Liver (tissue), 8 donors: ENCODE measurements at regions not wholly inside any gene's neighbourhood (a gene's known extent, or its start where the extent isn't known, plus 50 kb on each side); places are given as distances from the start of the nearest gene placed in this dataset.

ENCODE experiments used
- DNase-seq: peaks from one replicate; pipeline ENCODE4 v3.0.0-alpha.2; 2017; ENCODE audit warnings: low spot score
- H3K27ac ChIP-seq, 2 donors: one replicate each; pipeline ENCODE4 v1.7.0; 2013; ENCODE audit warnings: inconsistent platforms in 2 of 2, low read length in 2 of 2, control low read depth in 1 of 2, low read depth in 1 of 2, mild to moderate bottlenecking in 1 of 2
- H3K27me3 ChIP-seq, 4 donors: one replicate each; pipeline versions ENCODE4 v1.6.1 to v1.7.0; 2013; ENCODE audit warnings: low read length in 3 of 4, inconsistent platforms in 1 of 4, mild to moderate bottlenecking in 1 of 4, moderate library complexity in 1 of 4; ENCODE audit not compliant: control insufficient read depth in 4 of 4, insufficient read depth in 4 of 4
- H3K36me3 ChIP-seq, 4 donors: one replicate each; pipeline versions ENCODE4 v1.6.1 to v1.7.0; 2013; ENCODE audit warnings: low read length in 3 of 4, mild to moderate bottlenecking in 3 of 4, low read depth in 1 of 4, moderate library complexity in 1 of 4; ENCODE audit not compliant: control insufficient read depth in 4 of 4, insufficient read depth in 3 of 4
- H3K4me1 ChIP-seq, 4 donors: one replicate each; pipeline versions ENCODE4 v1.6.1 to v1.7.0; 2013; ENCODE audit warnings: low read length in 3 of 4, mild to moderate bottlenecking in 3 of 4, moderate library complexity in 1 of 4; ENCODE audit not compliant: control insufficient read depth in 4 of 4, insufficient read depth in 4 of 4
- H3K4me3 ChIP-seq, 3 donors: one replicate each; pipeline versions ENCODE4 v1.6.1 to v1.7.0; 2013; ENCODE audit warnings: low read length in 3 of 3, control low read depth in 1 of 3, low read depth in 1 of 3, mild to moderate bottlenecking in 1 of 3
- H3K9ac ChIP-seq, 2 donors: one replicate each; pipeline ENCODE4 v1.7.0; 2013; ENCODE audit warnings: low read length in 2 of 2, mild to moderate bottlenecking in 2 of 2, moderate library complexity in 2 of 2, control low read depth in 1 of 2, low read depth in 1 of 2
- H3K9me3 ChIP-seq, 4 donors: one replicate each; pipeline versions ENCODE4 v1.6.1 to v1.7.0; 2013; ENCODE audit warnings: low read length in 3 of 4; ENCODE audit not compliant: control insufficient read depth in 4 of 4
- ATF3 ChIP-seq: IDR thresholded peaks from 2 replicates; pipeline ENCODE4 v1.6.1; 2016; ENCODE audit warnings: antibody characterized with exemption
- CTCF ChIP-seq: fragments of 150-350 bp; IDR thresholded peaks from 2 replicates; pipeline ENCODE4 v1.5.1; 2017; ENCODE audit warnings: improper control_type of control experiment, low read depth, low read length; ENCODE audit not compliant: missing input control
- FOXA2 ChIP-seq: IDR thresholded peaks from 2 replicates; pipeline ENCODE4 v1.6.1; 2016; ENCODE audit warnings: antibody characterized with exemption
- HNF4A ChIP-seq, 2 donors: conservative IDR thresholded peaks; 2 replicates each; pipeline ENCODE4 v1.6.1; 2016; ENCODE audit warnings: antibody characterized with exemption in 2 of 2, mild to moderate bottlenecking in 2 of 2
- MAX ChIP-seq: IDR thresholded peaks from 2 replicates; pipeline ENCODE4 v1.6.1; 2016; ENCODE audit warnings: antibody characterized with exemption
- NR2F2 ChIP-seq: IDR thresholded peaks from 2 replicates; pipeline ENCODE4 v1.6.1; 2016; ENCODE audit warnings: antibody characterized with exemption
- REST ChIP-seq: IDR thresholded peaks from 2 replicates; pipeline ENCODE4 v1.6.1; 2016; ENCODE audit warnings: antibody characterized with exemption, mild to moderate bottlenecking
- SP1 ChIP-seq: IDR thresholded peaks from 2 replicates; pipeline ENCODE4 v1.6.1; 2018; ENCODE audit warnings: antibody characterized with exemption, mild to moderate bottlenecking
- TAF1 ChIP-seq: conservative IDR thresholded peaks from 2 replicates; pipeline ENCODE4 v1.6.1; 2016; ENCODE audit warnings: antibody characterized with exemption, mild to moderate bottlenecking
- ZBTB33 ChIP-seq: IDR thresholded peaks from 2 replicates; pipeline ENCODE4 v1.6.1; 2016; ENCODE audit warnings: antibody characterized with exemption
- WGBS: extraction: QIAGEN DNeasy Blood & Tissue Kit; methylation state at CpG from one replicate; pipeline ENCODE4 v1.1.7; 2013; 5-methylcytosine and 5-hydroxymethylcytosine counted together
- donor health status: healthy.
- donor health status: healthy.
- donor health status: healthy.
- donor health status: healthy.
- donor health status: healthy.

- WGBS = 34% methylated on average over 1 of the region's 1 CpG
- H3K27ac ChIP-seq = no peak overlapping the region
- no peaks in the 10 kb centered on the region for H3K36me3 ChIP-seq
- no peaks in the 10 kb centered on the region for H3K4me1 ChIP-seq
- no peaks in the 10 kb centered on the region for H3K9me3 ChIP-seq
- no peak overlapping the region for H3K4me3 ChIP-seq
- DNase-seq = no peak
- no peak for TF ChIP-seq TAF1
- no peak for TF ChIP-seq REST
- TF ChIP-seq FOXA2 = no peak
- no peak for TF ChIP-seq SP1
- no peak for TF ChIP-seq ZBTB33
- no peak for TF ChIP-seq NR2F2
- no peak for TF ChIP-seq ATF3
- TF ChIP-seq HNF4A (conservative IDR thresholded peaks at IDR 0.05) = no peak
- H3K27me3 ChIP-seq = peaks cover 0 to 3% (median 2%) of the 10 kb centered on the region in 4 donors
- H3K9ac ChIP-seq = no peak overlapping the region
Measured at GRCh38 chr1:118753976-118754375, 234.2 kb downstream of the TBX15 start.

GRCh38 chr1:118751166-118751565 lies 237.0 kb downstream of the TBX15 start:
- Histone ChIP-seq H3K27ac (no peak overlapping the region), H3K9me3 (no peaks in the 10 kb centered on the region), H3K9ac (no peak overlapping the region), H3K27me3 (peaks cover 0 to 3% (median 2%) of the 10 kb centered on the region in 4 donors), H3K4me1 (no peaks in the 10 kb centered on the region), H3K36me3 (no peaks in the 10 kb centered on the region), H3K4me3 (no peak overlapping the region)
- no peak for DNase-seq
- no peak for TF ChIP-seq CTCF
- no peak for TF ChIP-seq MAX
- TF ChIP-seq ZBTB33 = no peak
- no peak for TF ChIP-seq SP1
